HL-60 (cell line): ENCODE measurements at regions not wholly inside any gene's neighbourhood (a gene's known extent, or its start where the extent isn't known, plus 50 kb on each side); places are given as distances from the start of the nearest gene placed in this dataset.

Experiments
- DNase-seq, 2 experiments: peaks; one replicate each; pipeline ENCODE4 v3.0.0-alpha.2; 2010 to 2020; ENCODE audit warnings: low read depth in 1 of 2, low spot score in 1 of 2
- H3K27ac ChIP-seq: fragments of 250-450 bp; sonication (Bioruptor Pico); replicated peaks from 2 replicates; pipeline ENCODE4 v1.5.1; 2020; ENCODE audit warnings: mild to moderate bottlenecking, moderate library complexity
- H3K27me3 ChIP-seq: fragments of 250-450 bp; sonication (Bioruptor Pico); 2 replicates; pipeline ENCODE4 v1.5.1; 2021; ENCODE audit warnings: mild to moderate bottlenecking, moderate library complexity; ENCODE audit not compliant: insufficient read depth, poor library complexity, severe bottlenecking
- H3K4me3 ChIP-seq: replicated peaks from 2 replicates; pipeline ENCODE4 v1.5.1; 2011; ENCODE audit warnings: mild to moderate bottlenecking, control low read depth, low read length; ENCODE audit not compliant: insufficient read depth
- GABPA ChIP-seq: IDR thresholded peaks from 2 replicates; pipeline ENCODE4 v1.6.1; 2012; ENCODE audit warnings: low read depth
- POLR2AphosphoS5 ChIP-seq: IDR thresholded peaks from 2 replicates; pipeline ENCODE4 v1.6.1; 2012; ENCODE audit warnings: low read depth
- REST ChIP-seq: IDR thresholded peaks from 2 replicates; pipeline ENCODE4 v1.6.1; 2012; ENCODE audit warnings: low read depth; ENCODE audit not compliant: insufficient replicate concordance
- SPI1 ChIP-seq: IDR thresholded peaks from 2 replicates; pipeline ENCODE4 v1.6.1; 2012; ENCODE audit warnings: low read depth, mild to moderate bottlenecking, borderline replicate concordance
- TF ChIP-seq, protein P1 (sequence below): IDR thresholded peaks from one replicate; pipeline ENCODE4 v1.5.1; 2011; ENCODE audit warnings: low read length, control low read depth, inconsistent platforms; ENCODE audit not compliant: insufficient read depth

DNA sequence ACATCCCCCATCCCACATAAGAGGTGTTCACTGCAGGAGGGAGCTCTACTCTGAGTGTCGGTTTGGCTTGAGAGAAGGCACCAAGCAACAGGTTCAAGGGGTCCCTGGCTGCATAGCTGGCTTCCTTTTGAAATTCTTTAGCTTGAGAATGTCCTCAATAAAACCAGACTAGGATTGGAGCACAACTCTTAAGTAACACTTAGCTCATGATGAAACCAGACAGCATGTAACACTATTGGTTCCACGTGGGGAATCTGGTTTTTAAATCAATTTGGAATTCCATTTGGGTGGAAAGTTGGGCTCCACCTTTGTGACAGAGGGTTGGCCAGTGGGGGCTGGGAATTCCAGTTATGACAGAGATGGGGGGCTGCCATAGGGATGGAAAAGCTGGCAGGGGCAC, 281.2 kb downstream of the TLE3 start:
- TF ChIP-seq POLR2AphosphoS5 (no peak), GABPA (no peak), REST (no peak), SPI1 (no peak)
- TF ChIP-seq, protein P1, sequence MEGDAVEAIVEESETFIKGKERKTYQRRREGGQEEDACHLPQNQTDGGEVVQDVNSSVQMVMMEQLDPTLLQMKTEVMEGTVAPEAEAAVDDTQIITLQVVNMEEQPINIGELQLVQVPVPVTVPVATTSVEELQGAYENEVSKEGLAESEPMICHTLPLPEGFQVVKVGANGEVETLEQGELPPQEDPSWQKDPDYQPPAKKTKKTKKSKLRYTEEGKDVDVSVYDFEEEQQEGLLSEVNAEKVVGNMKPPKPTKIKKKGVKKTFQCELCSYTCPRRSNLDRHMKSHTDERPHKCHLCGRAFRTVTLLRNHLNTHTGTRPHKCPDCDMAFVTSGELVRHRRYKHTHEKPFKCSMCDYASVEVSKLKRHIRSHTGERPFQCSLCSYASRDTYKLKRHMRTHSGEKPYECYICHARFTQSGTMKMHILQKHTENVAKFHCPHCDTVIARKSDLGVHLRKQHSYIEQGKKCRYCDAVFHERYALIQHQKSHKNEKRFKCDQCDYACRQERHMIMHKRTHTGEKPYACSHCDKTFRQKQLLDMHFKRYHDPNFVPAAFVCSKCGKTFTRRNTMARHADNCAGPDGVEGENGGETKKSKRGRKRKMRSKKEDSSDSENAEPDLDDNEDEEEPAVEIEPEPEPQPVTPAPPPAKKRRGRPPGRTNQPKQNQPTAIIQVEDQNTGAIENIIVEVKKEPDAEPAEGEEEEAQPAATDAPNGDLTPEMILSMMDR: no peak

DNA sequence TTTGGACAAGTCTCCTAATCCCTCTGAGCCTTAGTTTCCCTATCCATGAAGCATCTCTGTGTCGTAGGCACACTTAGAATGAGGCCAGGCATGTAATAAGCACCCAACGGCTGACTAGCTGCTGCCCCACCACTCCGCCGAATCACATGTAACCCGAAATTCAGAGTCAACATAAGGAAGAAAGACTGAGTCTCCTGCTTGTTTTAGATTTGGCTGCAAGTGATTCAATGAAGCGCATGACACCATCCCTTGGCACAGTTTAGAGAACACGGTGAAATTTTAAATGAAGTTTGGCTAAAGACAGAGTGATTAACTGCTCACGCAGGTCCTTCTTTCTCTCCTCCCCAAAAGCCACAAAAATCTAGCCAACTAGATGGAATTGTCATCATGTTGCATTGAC, 279.2 kb downstream of the TLE3 start:
- no peak overlapping the region for H3K27ac ChIP-seq
- no peaks in the 10 kb centered on the region for H3K27me3 ChIP-seq
- no peak for TF ChIP-seq GABPA
- TF ChIP-seq, protein P1: no peak
- TF ChIP-seq POLR2AphosphoS5: no peak
- TF ChIP-seq SPI1: no peak
- no peak for DNase-seq
- H3K4me3 ChIP-seq: no peak overlapping the region

More for the DNA sequence above, 281.2 kb downstream of the TLE3 start:
- DNase-seq: no peak
- no peak overlapping the region for H3K27ac ChIP-seq
- H3K27me3 ChIP-seq: no peaks in the 10 kb centered on the region
- H3K4me3 ChIP-seq: no peak overlapping the region

DNA sequence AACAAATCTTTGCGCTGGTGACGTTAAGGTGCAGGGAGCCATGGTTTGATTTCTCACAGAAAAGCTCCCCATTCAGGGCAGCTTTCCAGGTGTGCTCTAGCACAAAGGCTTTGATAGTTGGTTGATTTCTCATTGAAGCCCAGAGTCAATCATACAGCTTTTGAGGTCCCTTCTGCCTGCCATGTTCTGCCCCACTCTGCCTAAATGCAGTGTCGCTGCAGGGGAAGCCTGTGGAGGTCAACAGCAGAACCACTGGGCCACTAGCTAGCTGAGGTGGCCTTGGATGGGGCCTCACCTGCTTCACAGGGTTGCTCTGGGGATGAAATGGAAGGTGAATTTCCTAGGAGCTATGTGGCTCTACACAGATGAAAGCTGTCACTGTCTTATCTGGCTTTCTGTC, 278.3 kb downstream of the TLE3 start:
- Histone ChIP-seq H3K4me3 (no peak overlapping the region), H3K27ac (no peak overlapping the region), H3K27me3 (no peaks in the 10 kb centered on the region)
- TF ChIP-seq POLR2AphosphoS5: no peak
- no peak for TF ChIP-seq GABPA
- TF ChIP-seq SPI1: no peak
- no peak for TF ChIP-seq REST
- TF ChIP-seq, protein P1: no peak
- no peak for DNase-seq

DNA sequence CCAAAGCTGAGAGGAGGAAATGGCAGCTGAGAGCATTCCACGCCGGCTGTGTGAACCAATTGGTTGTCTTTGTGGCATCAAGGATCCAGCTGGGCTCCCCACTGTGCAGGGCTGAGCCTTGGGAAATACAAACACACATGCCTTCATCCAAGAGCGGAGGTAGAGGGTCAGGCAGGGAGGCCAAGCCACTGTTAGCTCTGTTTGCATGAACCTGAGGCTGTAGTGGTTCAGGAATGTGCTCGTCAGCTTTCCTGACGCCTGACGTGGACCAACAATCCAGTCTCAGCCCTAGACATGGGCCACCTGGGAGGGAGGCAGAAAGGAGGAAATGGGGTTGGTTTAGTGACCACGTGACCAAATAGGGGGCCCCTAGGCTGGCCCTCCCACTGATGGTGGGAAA, 276.9 kb downstream of the TLE3 start:
- Histone ChIP-seq H3K27me3 (no peaks in the 10 kb centered on the region), H3K27ac (no peak overlapping the region), H3K4me3 (no peak overlapping the region)
- TF ChIP-seq REST (no peak), SPI1 (no peak), POLR2AphosphoS5 (no peak), GABPA (no peak)
- TF ChIP-seq, protein P1: no peak
- no peak for DNase-seq
